T47D (cell line): ENCODE measurements at regions not wholly inside any gene's neighbourhood (a gene's known extent, or its start where the extent isn't known, plus 50 kb on each side); places are given as distances from the start of the nearest gene placed in this dataset.

Experiments
- DNase-seq, 2 experiments: peaks; one replicate each; pipeline versions ENCODE4 v3.0.0 to v3.0.0-alpha.2; 2011 to 2012; ENCODE audit warnings: low read depth in 1 of 2, low spot score in 1 of 2
- JUND ChIP-seq: IDR thresholded peaks from 2 replicates; pipeline ENCODE4 v1.6.1; 2012; ENCODE audit warnings: low read depth
- in situ Hi-C: cut with HindIII; loops from 2 replicates; pipeline ENCODE4 v1.10.0; 2016; ENCODE audit warnings: low sequenced_read_pairs, low pct_unique_long_range_greater_than_20kb

- in situ Hi-C loops: no loop called here
- TF ChIP-seq JUND: no peak
- no peak for DNase-seq
Measured at GRCh38 chr17:70763018-70763417, 593.7 kb downstream of the KCNJ2 start.

DNA sequence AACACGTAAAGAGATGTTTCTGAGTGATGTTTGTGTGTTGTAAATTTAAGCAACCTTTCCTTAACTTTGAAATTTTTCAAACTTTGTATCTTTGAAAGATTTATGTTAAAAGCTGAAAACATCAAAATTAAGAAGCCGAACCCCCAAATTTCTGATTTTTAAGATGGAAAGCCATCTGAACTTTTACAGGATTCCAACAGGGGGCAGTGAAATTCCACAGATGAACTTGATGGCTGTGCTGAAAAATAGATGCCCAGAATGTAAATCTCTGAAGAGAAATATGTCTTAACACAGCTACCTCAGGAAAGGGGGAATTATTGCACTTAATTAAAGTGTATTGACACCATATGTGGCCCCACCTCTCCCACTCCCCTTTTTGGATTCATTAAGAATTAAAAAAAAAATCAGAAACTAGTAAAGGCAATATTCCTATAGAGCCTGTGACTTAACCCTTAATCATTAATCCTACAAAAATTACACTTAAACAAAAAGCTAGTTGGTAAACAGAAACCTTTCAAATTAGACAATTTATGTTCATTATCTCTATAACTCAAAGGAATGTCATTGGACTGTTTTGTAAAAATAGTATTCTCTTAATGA is 597.9 kb downstream of the KCNJ2 start:
- in situ Hi-C loops: no loop called here
- DNase-seq: peak; percentile 33 to 54
- TF ChIP-seq JUND: no peak

GRCh38 chr17:70769956-70770355 is 600.6 kb downstream of the KCNJ2 start:
- no peak for TF ChIP-seq JUND
- in situ Hi-C loops: no loop called here
- no peak for DNase-seq

- in situ Hi-C loops: no loop called here
- DNase-seq: no peak
- TF ChIP-seq JUND: no peak
Measured at GRCh38 chr17:70771804-70772386, 602.6 kb downstream of the KCNJ2 start.

- in situ Hi-C loops: no loop called here
- no peak for DNase-seq
Measured at GRCh38 chr17:70772761-70773160, 603.4 kb downstream of the KCNJ2 start.

GRCh38 chr17:70773258-70773657 is 603.9 kb downstream of the KCNJ2 start:
- no peak for TF ChIP-seq JUND
- no peak for DNase-seq
- in situ Hi-C loops: no loop called here

More at GRCh38 chr17:70772761-70773160, 603.4 kb downstream of the KCNJ2 start:
- no peak for TF ChIP-seq JUND

DNA sequence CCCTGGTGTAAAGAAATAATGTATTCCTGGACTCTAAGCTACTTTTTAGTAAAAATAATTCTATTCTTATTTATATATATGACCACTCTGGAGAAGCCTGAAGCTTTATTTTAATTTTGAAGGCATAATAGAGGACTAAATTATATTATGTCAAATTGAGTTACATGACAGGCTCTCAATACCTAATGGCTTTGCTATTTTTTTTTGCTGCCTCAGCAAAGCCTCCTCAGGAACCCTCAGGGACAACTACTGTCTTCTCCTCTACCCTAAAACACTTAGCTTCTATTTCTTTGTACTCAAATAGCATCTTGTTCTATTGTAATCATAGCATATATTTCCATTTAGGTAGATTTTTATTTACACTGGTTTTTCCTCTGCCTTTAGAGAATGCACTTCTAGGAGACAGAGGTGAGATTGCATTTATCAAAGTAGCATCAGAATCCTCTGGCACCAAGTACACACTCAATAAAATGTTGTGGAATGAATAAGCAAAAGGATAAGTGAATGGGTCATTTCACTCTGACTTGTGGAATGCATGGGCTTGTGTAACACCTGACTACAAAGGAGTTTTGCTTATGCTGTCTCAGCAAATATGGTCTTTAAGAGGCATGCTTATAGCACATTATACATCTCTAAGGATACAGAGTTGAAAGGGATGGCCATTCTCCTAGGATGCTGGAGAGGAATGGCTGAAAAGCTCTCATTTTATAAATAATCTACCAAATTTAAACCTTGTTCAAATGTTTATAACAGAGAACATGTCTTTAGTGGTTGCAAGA is 605.2 kb downstream of the KCNJ2 start:
- no peak for DNase-seq
- in situ Hi-C loops: no loop called here
- TF ChIP-seq JUND: no peak

GRCh38 chr17:70775679-70776078 is 606.3 kb downstream of the KCNJ2 start:
- no peak for DNase-seq
- in situ Hi-C loops: no loop called here
- TF ChIP-seq JUND: no peak

DNA sequence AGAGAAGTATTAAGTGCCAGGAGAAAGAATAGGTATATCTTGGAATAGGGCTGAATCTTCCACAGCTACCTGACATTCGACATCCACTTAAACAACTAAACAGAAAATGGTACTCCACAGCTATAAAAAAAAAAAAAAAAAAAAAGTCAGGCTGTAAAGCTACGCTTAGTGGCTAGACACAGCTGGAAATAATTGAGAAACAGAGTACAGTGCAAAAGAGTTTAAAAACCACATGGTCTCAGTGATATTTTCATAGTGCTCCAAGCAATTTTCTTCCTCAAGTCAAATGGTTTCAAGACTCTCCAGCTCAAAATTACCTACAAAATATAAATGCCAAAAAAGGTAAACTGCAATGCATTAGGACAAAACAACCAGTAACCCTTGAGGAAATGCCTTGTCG is 607.1 kb downstream of the KCNJ2 start:
- in situ Hi-C loops: no loop called here
- TF ChIP-seq JUND: no peak
- no peak for DNase-seq

DNA sequence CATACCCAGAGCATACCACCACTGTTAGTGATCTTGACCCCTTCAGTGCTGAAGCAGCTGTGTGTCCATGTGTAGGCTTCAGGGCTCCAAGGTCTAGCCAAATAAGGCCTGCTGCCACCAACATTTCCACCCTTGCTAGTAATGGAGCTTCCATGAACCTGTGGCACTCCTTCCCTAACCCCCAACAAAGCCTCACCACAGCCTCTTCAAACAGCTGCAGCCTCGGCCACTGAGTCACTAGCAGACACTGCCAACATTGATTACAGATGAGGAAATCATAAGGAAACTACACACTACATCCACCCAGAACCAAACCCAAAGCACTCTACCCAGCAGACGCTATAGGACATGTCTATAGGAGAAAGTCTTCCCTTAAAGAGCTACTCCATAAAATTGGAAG is 610.7 kb downstream of the KCNJ2 start:
- in situ Hi-C loops: no loop called here
- no peak for DNase-seq
- TF ChIP-seq JUND: no peak

- no peak for TF ChIP-seq JUND
- DNase-seq: no peak
- in situ Hi-C loops: no loop called here
Measured at GRCh38 chr17:70786081-70786480, 616.7 kb downstream of the KCNJ2 start.

GRCh38 chr17:70787721-70788300 is 618.5 kb downstream of the KCNJ2 start:
- in situ Hi-C loops: no loop called here
- no peak for DNase-seq

More at GRCh38 chr17:70787721-70788300, 618.5 kb downstream of the KCNJ2 start:
- TF ChIP-seq JUND: no peak
